ENCODE measurements at regions not wholly inside any gene's neighbourhood (a gene's known extent, or its start where the extent isn't known, plus 50 kb on each side); places are given as distances from the start of the nearest gene placed in this dataset.

- peak; percentile 30 for DNase-seq
These were observed 137.4 kb upstream of the ABCA1 start for GRCh38 chr9:105065098-105066088.

GRCh38 chr9:105066275-105066865 is 138.4 kb upstream of the ABCA1 start:
- no peak for DNase-seq

- DNase-seq: no peak
These were observed 140.1 kb upstream of the ABCA1 start for GRCh38 chr9:105067895-105068580.

GRCh38 chr9:105069285-105069684 is 141.3 kb upstream of the ABCA1 start:
- DNase-seq: no peak

GRCh38 chr9:105069696-105070095 is 141.7 kb upstream of the ABCA1 start:
- no peak for DNase-seq

- DNase-seq: no peak
These were observed 142.2 kb upstream of the ABCA1 start for GRCh38 chr9:105070176-105070575.

- no peak for DNase-seq
These were observed 144.5 kb upstream of the ABCA1 start for GRCh38 chr9:105072476-105072875.

- DNase-seq: no peak
These were observed 145.2 kb upstream of the ABCA1 start for GRCh38 chr9:105073147-105073546.

GRCh38 chr9:105074491-105074890 is 146.5 kb upstream of the ABCA1 start:
- no peak for DNase-seq

GRCh38 chr9:105076729-105077128 is 148.8 kb upstream of the ABCA1 start:
- no peak for DNase-seq

- no peak for DNase-seq
These were observed 151.5 kb upstream of the ABCA1 start for GRCh38 chr9:105079457-105079856.

- DNase-seq: no peak
These were observed 154.9 kb upstream of the ABCA1 start for GRCh38 chr9:105082843-105083242.

GRCh38 chr9:105083256-105083655 is 155.3 kb upstream of the ABCA1 start:
- no peak for DNase-seq

- no peak for DNase-seq
These were observed 156.2 kb upstream of the SLC44A1 start for GRCh38 chr9:105087910-105088898.

GRCh38 chr9:105089874-105090273 is 154.6 kb upstream of the SLC44A1 start:
- no peak for DNase-seq

GRCh38 chr9:105091004-105091640 is 153.3 kb upstream of the SLC44A1 start:
- DNase-seq: no peak

GRCh38 chr9:105093685-105094084 is 150.8 kb upstream of the SLC44A1 start:
- peak; percentile 36 for DNase-seq

GRCh38 chr9:105098370-105098769 is 146.1 kb upstream of the SLC44A1 start:
- no peak for DNase-seq

GRCh38 chr9:105103776-105104175 is 140.7 kb upstream of the SLC44A1 start:
- no peak for DNase-seq

GRCh38 chr9:105114318-105114717 is 130.1 kb upstream of the SLC44A1 start:
- DNase-seq: no peak

GRCh38 chr9:105114964-105115728 is 129.3 kb upstream of the SLC44A1 start:
- DNase-seq: peak; percentile 25
